Peyer's patch (tissue), 4 donors: ENCODE measurements at regions not wholly inside any gene's neighbourhood (a gene's known extent, or its start where the extent isn't known, plus 50 kb on each side); places are given as distances from the start of the nearest gene placed in this dataset.

Experiments used
- DNase-seq, 3 donors: peaks; one replicate each; pipeline ENCODE4 v3.0.0-alpha.2; 2017 to 2019
- H3K27ac ChIP-seq, 4 donors: fragments of 200-600 bp; sonication (generic); one replicate each; pipeline ENCODE4 v1.5.1; 2016 to 2019
- H3K27me3 ChIP-seq, 2 donors: fragments of 200-600 bp; sonication (generic); one replicate each; pipeline ENCODE4 v1.5.1; 2019
- H3K36me3 ChIP-seq, 3 donors: fragments of 200-600 bp; sonication (generic); one replicate each; pipeline ENCODE4 v1.5.1; 2016 to 2019
- H3K4me1 ChIP-seq, 4 donors: fragments of 200-600 bp; sonication (generic); one replicate each; pipeline ENCODE4 v1.5.1; 2016 to 2019
- H3K4me3 ChIP-seq, 4 donors: fragments of 200-600 bp; sonication (generic); 1 replicate in 3 of 4; 2 replicates in 1 of 4; pipeline ENCODE4 v1.5.1; 2016 to 2019; ENCODE audit warnings: mild to moderate bottlenecking in 1 of 4
- H3K9me3 ChIP-seq, 4 donors: fragments of 200-600 bp; sonication (generic); one replicate each; pipeline ENCODE4 v1.5.1; 2016 to 2019; ENCODE audit warnings: mild to moderate bottlenecking in 1 of 4
- POLR2A ChIP-seq, 2 donors: fragments of 450-650 bp; IDR thresholded peaks; one replicate each; pipeline ENCODE4 v1.5.1; 2017; ENCODE audit warnings: antibody characterized with exemption in 2 of 2, mild to moderate bottlenecking in 2 of 2, moderate library complexity in 2 of 2
- TF ChIP-seq, protein P1 (sequence below), 6 experiments: fragments of 450-650 bp in 4 of 6; fragments of 200-600 bp in 2 of 6; sonication (generic) in 1 of 6; IDR thresholded peaks; one replicate each; pipeline ENCODE4 v1.5.1; 2017 to 2019; ENCODE audit warnings: antibody characterized with exemption in 6 of 6, mild to moderate bottlenecking in 3 of 6, moderate library complexity in 1 of 6

DNA sequence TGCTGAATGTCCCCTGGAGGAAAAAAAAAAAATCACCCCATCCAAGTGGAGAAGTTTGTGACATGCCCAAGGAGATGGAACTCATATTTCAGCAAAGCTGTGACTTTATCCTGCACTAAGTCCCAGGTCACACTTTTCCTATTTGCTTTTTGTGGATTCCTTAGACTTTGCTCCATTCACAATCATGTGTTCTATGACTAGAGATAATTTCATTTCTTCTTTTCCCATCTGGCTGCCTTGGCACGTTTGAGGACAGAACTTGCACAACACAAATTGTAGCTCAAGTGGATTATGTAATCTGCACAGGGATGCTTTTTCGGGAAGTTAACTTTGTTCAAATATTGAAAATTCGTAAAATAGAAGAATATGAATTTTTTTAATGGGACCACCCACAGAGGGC, 100.7 kb upstream of the PTPN1 start:
- H3K9me3 ChIP-seq: no peaks in the 10 kb centered on the region
- TF ChIP-seq POLR2A (IDR thresholded peaks at IDR 0.05): no peak
- H3K4me3 ChIP-seq: no peak overlapping the region
- peaks cover 0 to 20% (median 1%) of the 10 kb centered on the region in 4 donors for H3K4me1 ChIP-seq
- no peaks in the 10 kb centered on the region for H3K36me3 ChIP-seq
- peak overlapping the region; percentile 46 to 71 (median 58) for H3K27ac ChIP-seq
- H3K27me3 ChIP-seq: no peaks in the 10 kb centered on the region
- no peak for DNase-seq

DNA sequence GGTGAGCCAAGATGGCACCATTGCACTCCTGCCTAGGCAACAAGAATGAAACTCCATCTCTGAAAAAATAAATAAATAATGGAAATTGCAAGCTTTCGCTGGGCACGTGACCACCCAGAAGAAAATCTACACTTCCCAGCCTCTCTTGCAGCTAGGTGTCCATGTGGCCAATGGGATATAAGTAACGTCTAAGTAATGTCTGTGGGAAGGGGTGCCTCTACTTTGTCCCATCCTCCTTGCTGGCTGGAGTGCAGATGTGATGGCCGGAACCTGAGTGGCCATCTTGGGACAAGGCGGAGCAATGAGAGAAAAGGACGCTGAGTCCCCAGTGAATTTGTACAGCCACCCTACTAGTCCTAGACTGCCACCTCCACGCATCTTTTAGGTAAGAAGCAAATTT, 99.8 kb upstream of the PTPN1 start:
- H3K27ac ChIP-seq: peak overlapping the region in 1 of 4 donors; percentile 29
- H3K4me1 ChIP-seq: peaks cover 0 to 27% (median 7%) of the 10 kb centered on the region in 4 donors
- TF ChIP-seq, protein P1, sequence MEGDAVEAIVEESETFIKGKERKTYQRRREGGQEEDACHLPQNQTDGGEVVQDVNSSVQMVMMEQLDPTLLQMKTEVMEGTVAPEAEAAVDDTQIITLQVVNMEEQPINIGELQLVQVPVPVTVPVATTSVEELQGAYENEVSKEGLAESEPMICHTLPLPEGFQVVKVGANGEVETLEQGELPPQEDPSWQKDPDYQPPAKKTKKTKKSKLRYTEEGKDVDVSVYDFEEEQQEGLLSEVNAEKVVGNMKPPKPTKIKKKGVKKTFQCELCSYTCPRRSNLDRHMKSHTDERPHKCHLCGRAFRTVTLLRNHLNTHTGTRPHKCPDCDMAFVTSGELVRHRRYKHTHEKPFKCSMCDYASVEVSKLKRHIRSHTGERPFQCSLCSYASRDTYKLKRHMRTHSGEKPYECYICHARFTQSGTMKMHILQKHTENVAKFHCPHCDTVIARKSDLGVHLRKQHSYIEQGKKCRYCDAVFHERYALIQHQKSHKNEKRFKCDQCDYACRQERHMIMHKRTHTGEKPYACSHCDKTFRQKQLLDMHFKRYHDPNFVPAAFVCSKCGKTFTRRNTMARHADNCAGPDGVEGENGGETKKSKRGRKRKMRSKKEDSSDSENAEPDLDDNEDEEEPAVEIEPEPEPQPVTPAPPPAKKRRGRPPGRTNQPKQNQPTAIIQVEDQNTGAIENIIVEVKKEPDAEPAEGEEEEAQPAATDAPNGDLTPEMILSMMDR (IDR thresholded peaks at IDR 0.05): no peak
- no peak for TF ChIP-seq POLR2A (IDR thresholded peaks at IDR 0.05)
- DNase-seq: no peak
- no peaks in the 10 kb centered on the region for H3K27me3 ChIP-seq
- no peak overlapping the region for H3K4me3 ChIP-seq
- H3K36me3 ChIP-seq: no peaks in the 10 kb centered on the region
- H3K9me3 ChIP-seq: no peaks in the 10 kb centered on the region

DNA sequence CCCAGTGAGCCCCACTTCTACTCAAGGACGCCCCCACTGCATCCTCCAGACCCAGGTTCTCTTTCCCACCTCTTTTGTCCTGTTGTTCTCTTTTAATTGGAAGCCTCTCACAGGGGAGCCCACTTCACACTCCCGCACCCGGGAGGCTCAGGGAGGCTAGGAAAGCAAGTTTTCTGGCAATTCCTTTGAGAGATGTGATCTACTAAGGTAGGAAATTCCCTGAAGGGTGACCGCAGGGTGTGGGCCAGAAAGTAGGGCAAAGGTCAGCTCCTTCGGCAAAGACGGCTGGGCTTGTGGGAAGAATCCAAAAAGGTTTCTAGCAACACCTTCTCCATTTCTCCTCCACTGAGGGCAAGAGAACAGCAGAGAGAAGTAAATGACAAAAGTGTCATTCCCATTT, 98.1 kb upstream of the PTPN1 start:
- Histone ChIP-seq H3K9me3 (no peaks in the 10 kb centered on the region), H3K36me3 (no peaks in the 10 kb centered on the region), H3K27me3 (no peaks in the 10 kb centered on the region), H3K27ac (peak overlapping the region in 1 of 4 donors; percentile 65), H3K4me3 (no peak overlapping the region), H3K4me1 (peaks cover 0 to 43% (median 8%) of the 10 kb centered on the region in 4 donors)
- DNase-seq: peak in 1 of 3 donors; percentile 66
- no peak for TF ChIP-seq POLR2A (IDR thresholded peaks at IDR 0.05)
- TF ChIP-seq, protein P1 (IDR thresholded peaks at IDR 0.05): no peak

GRCh38 chr20:50412499-50412898, 97.7 kb upstream of the PTPN1 start:
- peaks cover 0 to 44% (median 8%) of the 10 kb centered on the region in 4 donors for H3K4me1 ChIP-seq
- DNase-seq: no peak

GRCh38 chr20:50413088-50413500, 97.1 kb upstream of the PTPN1 start:
- Histone ChIP-seq H3K9me3 (no peaks in the 10 kb centered on the region), H3K4me1 (peaks cover 0 to 44% (median 8%) of the 10 kb centered on the region in 4 donors), H3K27ac (peak overlapping the region in 2 of 4 donors; percentile 7 to 65), H3K4me3 (no peak overlapping the region), H3K36me3 (no peaks in the 10 kb centered on the region), H3K27me3 (no peaks in the 10 kb centered on the region)
- no peak for TF ChIP-seq POLR2A (IDR thresholded peaks at IDR 0.05)
- DNase-seq: no peak

More at GRCh38 chr20:50412499-50412898, 97.7 kb upstream of the PTPN1 start:
- Histone ChIP-seq H3K27ac (peak overlapping the region in 2 of 4 donors; percentile 7 to 65), H3K36me3 (no peaks in the 10 kb centered on the region), H3K9me3 (no peaks in the 10 kb centered on the region), H3K27me3 (no peaks in the 10 kb centered on the region), H3K4me3 (no peak overlapping the region)
- TF ChIP-seq, protein P1 (IDR thresholded peaks at IDR 0.05): no peak
- no peak for TF ChIP-seq POLR2A (IDR thresholded peaks at IDR 0.05)

DNA sequence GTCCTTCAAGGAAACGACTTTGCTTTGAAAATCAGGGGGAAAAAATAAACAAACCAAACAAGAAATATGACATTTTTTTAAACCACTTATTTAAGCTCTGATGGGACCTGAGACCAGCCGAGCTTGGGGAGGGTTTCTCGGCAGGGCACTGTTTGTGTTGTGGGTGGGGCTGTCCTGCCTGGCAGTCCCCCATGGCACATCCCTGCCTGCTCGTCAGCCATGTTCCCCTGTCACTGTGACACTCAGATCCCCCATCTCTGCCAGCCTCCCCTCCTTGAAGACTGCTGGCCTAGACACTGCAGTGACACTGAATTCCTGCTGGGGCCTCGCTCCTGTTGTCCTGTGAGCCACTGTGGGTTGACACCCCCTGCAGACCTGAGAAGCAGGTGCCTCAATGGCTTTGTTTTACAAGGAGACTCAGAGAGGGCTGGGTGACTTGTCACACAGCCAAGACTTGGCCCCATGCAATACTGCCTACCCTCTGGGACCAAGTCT, 95.1 kb upstream of the PTPN1 start:
- Histone ChIP-seq H3K36me3 (no peaks in the 10 kb centered on the region), H3K27me3 (no peaks in the 10 kb centered on the region), H3K9me3 (no peaks in the 10 kb centered on the region), H3K4me3 (no peak overlapping the region), H3K27ac (peak overlapping the region; percentile 73 to 97 (median 94)), H3K4me1 (peaks cover 0 to 33% (median 8%) of the 10 kb centered on the region in 4 donors)
- TF ChIP-seq, protein P1 (IDR thresholded peaks at IDR 0.05): peak in 2 of 6 experiments; percentile 4 to 6
- no peak for TF ChIP-seq POLR2A (IDR thresholded peaks at IDR 0.05)
- DNase-seq: no peak
